ENCODE measurements at regions not wholly inside any gene's neighbourhood (a gene's known extent, or its start where the extent isn't known, plus 50 kb on each side); places are given as distances from the start of the nearest gene placed in this dataset.

DNA sequence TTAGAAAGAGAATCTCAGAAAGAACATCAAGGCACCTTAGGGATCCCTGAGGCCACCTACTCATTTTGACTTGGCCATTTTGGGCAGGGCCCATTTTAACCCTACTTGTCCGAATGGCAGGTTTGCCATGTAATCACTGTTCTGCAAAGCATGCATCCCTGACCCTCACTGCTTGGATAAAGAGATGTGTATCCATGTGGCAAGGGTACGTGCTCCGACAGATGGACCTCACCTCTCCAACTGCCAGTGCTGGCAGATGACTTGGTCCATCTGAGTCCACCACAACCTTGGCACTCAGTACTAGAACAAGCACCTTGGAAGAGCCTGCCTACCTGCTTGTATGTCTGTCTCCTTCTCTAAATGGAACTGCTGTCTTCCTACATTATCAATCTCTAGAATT, 139.4 kb downstream of the SPATA19 start:
- TF ChIP-seq NCOA1 (CRISPR knock-in tag; IDR thresholded peaks at IDR 0.05) = no peak
- no peak overlapping the region for H3K9ac ChIP-seq (ENCODE audit: insufficient read depth, low read depth, low read length)
- ATAC-seq (no peak), FAIRE-seq (no peak), DNase-seq (ENCODE audit: low spot score) (no peak)
- H3K4me1 ChIP-seq (ENCODE audit: insufficient read depth, low read length) = no peaks in the 10 kb centered on the region
- no peak overlapping the region for H3K4me3 ChIP-seq (replicated peaks in 1 of 3; ENCODE audit: insufficient read depth in 1 of 3, low read depth in 2 of 3, low read length in 3 of 3)
- ChIA-PET POLR2A (no interaction called here), CTCF (ENCODE audit: low intra/inter-chr PET ratio, low total read pairs) (no interaction called here)
- no peaks in the 10 kb centered on the region for H3K79me2 ChIP-seq (ENCODE audit: insufficient read depth, low read length)
- intact Hi-C loops (cut with micrococcal nuclease; ENCODE audit: unreplicated experiment) (no loop called here), in situ Hi-C loops (cut with HindIII; ENCODE audit: extremely low pct_ligation_motif_present, low pct_unique_long_range_greater_than_20kb) (no loop called here)
- H3K27me3 ChIP-seq (ENCODE audit: control insufficient read depth in 1 of 2, insufficient read depth in 2 of 2, low read length in 2 of 2) = no peaks in the 10 kb centered on the region; a peak in 1 of 5 replicates
- no peak overlapping the region for H2AFZ ChIP-seq (ENCODE audit: low read length)
- H4K20me1 ChIP-seq (ENCODE audit: insufficient read depth, low read length) = no peaks in the 10 kb centered on the region
- WGBS (ENCODE audit: low lambda C conversion rate) = 0% methylated on average over 2 of the region's 3 CpGs
- no TSS peak for BruUV-seq (replicated peaks)
- H3K4me2 ChIP-seq (ENCODE audit: low read depth, low read length) = no peak overlapping the region
- no peak overlapping the region for H3K27ac ChIP-seq (ENCODE audit: extremely low read length, insufficient read depth, low read length)
- no peaks in the 10 kb centered on the region for H3K9me3 ChIP-seq (ENCODE audit: low read length)
- H3K36me3 ChIP-seq (replicated peaks in 1 of 2; ENCODE audit: control insufficient read depth in 1 of 2, insufficient read depth in 2 of 2, low read length in 2 of 2) = no peaks in the 10 kb centered on the region

- no peak for ATAC-seq
- DNase-seq (ENCODE audit: low spot score) = no peak
- no peaks in the 10 kb centered on the region for H3K79me2 ChIP-seq (ENCODE audit: insufficient read depth, low read length)
- no peak overlapping the region for H3K27ac ChIP-seq (ENCODE audit: extremely low read length, insufficient read depth, low read length)
- TF ChIP-seq CEBPB (IDR thresholded peaks at IDR 0.05; ENCODE audit: borderline replicate concordance, low read depth, low read length) = no peak
- TF ChIP-seq, protein P1, sequence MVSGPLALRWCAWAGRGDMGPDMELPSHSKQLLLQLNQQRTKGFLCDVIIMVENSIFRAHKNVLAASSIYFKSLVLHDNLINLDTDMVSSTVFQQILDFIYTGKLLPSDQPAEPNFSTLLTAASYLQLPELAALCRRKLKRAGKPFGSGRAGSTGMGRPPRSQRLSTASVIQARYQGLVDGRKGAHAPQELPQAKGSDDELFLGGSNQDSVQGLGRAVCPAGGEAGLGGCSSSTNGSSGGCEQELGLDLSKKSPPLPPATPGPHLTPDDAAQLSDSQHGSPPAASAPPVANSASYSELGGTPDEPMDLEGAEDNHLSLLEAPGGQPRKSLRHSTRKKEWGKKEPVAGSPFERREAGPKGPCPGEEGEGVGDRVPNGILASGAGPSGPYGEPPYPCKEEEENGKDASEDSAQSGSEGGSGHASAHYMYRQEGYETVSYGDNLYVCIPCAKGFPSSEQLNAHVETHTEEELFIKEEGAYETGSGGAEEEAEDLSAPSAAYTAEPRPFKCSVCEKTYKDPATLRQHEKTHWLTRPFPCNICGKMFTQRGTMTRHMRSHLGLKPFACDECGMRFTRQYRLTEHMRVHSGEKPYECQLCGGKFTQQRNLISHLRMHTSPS (CRISPR knock-in tag; IDR thresholded peaks at IDR 0.05; ENCODE audit: low read depth) = no peak
- TF ChIP-seq, protein P2, sequence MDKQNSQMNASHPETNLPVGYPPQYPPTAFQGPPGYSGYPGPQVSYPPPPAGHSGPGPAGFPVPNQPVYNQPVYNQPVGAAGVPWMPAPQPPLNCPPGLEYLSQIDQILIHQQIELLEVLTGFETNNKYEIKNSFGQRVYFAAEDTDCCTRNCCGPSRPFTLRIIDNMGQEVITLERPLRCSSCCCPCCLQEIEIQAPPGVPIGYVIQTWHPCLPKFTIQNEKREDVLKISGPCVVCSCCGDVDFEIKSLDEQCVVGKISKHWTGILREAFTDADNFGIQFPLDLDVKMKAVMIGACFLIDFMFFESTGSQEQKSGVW (CRISPR knock-in tag; IDR thresholded peaks at IDR 0.05; ENCODE audit: borderline replicate concordance) = no peak
- TF ChIP-seq TP53 (CRISPR knock-in tag; conservative IDR thresholded peaks at IDR 0.05) = no peak
- no peak for TF ChIP-seq KLF11 (CRISPR knock-in tag; IDR thresholded peaks at IDR 0.05)
- no peak for TF ChIP-seq TBP (CRISPR knock-in tag; IDR thresholded peaks at IDR 0.05)
- TF ChIP-seq MIXL1 (CRISPR knock-in tag; IDR thresholded peaks at IDR 0.05) = no peak
- no peak for TF ChIP-seq ZFP36L2 (CRISPR knock-in tag; IDR thresholded peaks at IDR 0.05)
- no peak overlapping the region for H3K4me2 ChIP-seq (ENCODE audit: low read depth, low read length)
- WGBS (ENCODE audit: low lambda C conversion rate) = 9% methylated on average over 8 of the region's 8 CpGs
- BruUV-seq (replicated peaks) = no TSS peak
- H2AFZ ChIP-seq (ENCODE audit: low read length) = no peak overlapping the region
- no peak overlapping the region for H3K9ac ChIP-seq (ENCODE audit: insufficient read depth, low read depth, low read length)
- CTCF ChIA-PET (ENCODE audit: low intra/inter-chr PET ratio, low total read pairs) = no interaction called here
- POLR2A ChIA-PET = no interaction called here
- intact Hi-C loops (cut with micrococcal nuclease; ENCODE audit: unreplicated experiment) = no loop called here
- no peaks in the 10 kb centered on the region for H3K4me1 ChIP-seq (ENCODE audit: insufficient read depth, low read length)
- H4K20me1 ChIP-seq (ENCODE audit: insufficient read depth, low read length) = no peaks in the 10 kb centered on the region
- no peak overlapping the region for H3K4me3 ChIP-seq (replicated peaks in 1 of 3; ENCODE audit: insufficient read depth in 1 of 3, low read depth in 2 of 3, low read length in 3 of 3)
- H3K9me3 ChIP-seq (ENCODE audit: low read length) = no peaks in the 10 kb centered on the region
- no peaks in the 10 kb centered on the region for H3K36me3 ChIP-seq (replicated peaks in 1 of 2; ENCODE audit: control insufficient read depth in 1 of 2, insufficient read depth in 2 of 2, low read length in 2 of 2)
- no peaks in the 10 kb centered on the region; a peak in 1 of 5 replicates for H3K27me3 ChIP-seq (ENCODE audit: control insufficient read depth in 1 of 2, insufficient read depth in 2 of 2, low read length in 2 of 2)
- in situ Hi-C loops (cut with HindIII; ENCODE audit: extremely low pct_ligation_motif_present, low pct_unique_long_range_greater_than_20kb) = no loop called here
- FAIRE-seq = no peak
Measured at GRCh38 chr11:133705074-133705648, 140.2 kb downstream of the SPATA19 start.
